Endothelial cell of umbilical vein (primary cell): ENCODE measurements at regions not wholly inside any gene's neighbourhood (a gene's known extent, or its start where the extent isn't known, plus 50 kb on each side); places are given as distances from the start of the nearest gene placed in this dataset.

Experiments
- BruUV-seq: library from RNA; stranded (reverse); fragments of 400-500 nt; replicated peaks from 2 replicates; lab custom pipeline; 2021; lab: Mats Ljungman, UMichigan
- CTCF ChIA-PET: fragments of 300-600, 350-600 bp; sonication (Branson Sonifier 250); formaldehyde crosslinking; loops from one replicate; lab custom pipeline; 2021; ENCODE audit warnings: antibody characterized with exemption, inconsistent platforms; lab: Charles Lee
- POLR2A ChIA-PET: fragments of 300-600, 350-600 bp; sonication (Branson Sonifier 250); formaldehyde crosslinking; loops from one replicate; lab custom pipeline; 2021; ENCODE audit warnings: antibody characterized with exemption, inconsistent platforms; lab: Charles Lee
- DNase-seq: peaks from one replicate; pipeline ENCODE4 v3.0.0-alpha.2; 2011; ENCODE audit warnings: low read depth, low spot score
- FAIRE-seq: peaks from 2 replicates; lab custom pipeline; 2011; peaks lifted over from hg19 to GRCh38; lab: Jason Lieb, UNC
- H2AFZ ChIP-seq: 2 replicates; pipeline ENCODE4 v1.6.0; 2012; ENCODE audit warnings: low read depth, low read length, control low read depth, inconsistent platforms
- H3K27ac ChIP-seq: 2 replicates; pipeline ENCODE4 v1.5.1; 2011; ENCODE audit warnings: low read depth, mild to moderate bottlenecking, control low read depth, low read length, moderate library complexity; ENCODE audit not compliant: insufficient read depth
- H3K27me3 ChIP-seq, 2 experiments: 2 replicates each; pipeline versions ENCODE4 v1.6.0 to v1.6.1; 2011; ENCODE audit warnings: low read length in 2 of 2, mixed read lengths in 1 of 2; ENCODE audit not compliant: control insufficient read depth in 2 of 2, insufficient read depth in 2 of 2
- H3K36me3 ChIP-seq, 2 experiments: 2 replicates in 1 of 2; 3 replicates in 1 of 2; pipeline ENCODE4 v1.5.1; 2011; ENCODE audit warnings: low read length in 2 of 2, mild to moderate bottlenecking in 1 of 2, moderate library complexity in 1 of 2; ENCODE audit not compliant: control insufficient read depth in 2 of 2, insufficient read depth in 2 of 2; ENCODE audit errors: extremely low read depth in 1 of 2
- H3K4me1 ChIP-seq: 3 replicates; pipeline ENCODE4 v1.5.1; 2011; ENCODE audit warnings: mild to moderate bottlenecking, low read length; ENCODE audit not compliant: control insufficient read depth, insufficient read depth; ENCODE audit errors: extremely low read depth
- H3K4me2 ChIP-seq: 2 replicates; pipeline ENCODE4 v1.6.1; 2011; ENCODE audit warnings: low read length, control low read depth, mixed read lengths; ENCODE audit not compliant: insufficient read depth
- H3K4me3 ChIP-seq, 3 experiments: fragments of 200-600 bp in 1 of 3; sonication (generic), shearing (Covaris generic) in 1 of 3; replicated peaks in 1 of 3; 2 replicates each; pipeline ENCODE4 v1.5.1; 2011 to 2016; ENCODE audit warnings: control low read depth in 3 of 3, low read length in 3 of 3, mild to moderate bottlenecking in 2 of 3, inconsistent platforms in 1 of 3, low read depth in 1 of 3, moderate library complexity in 1 of 3; ENCODE audit not compliant: insufficient read depth in 1 of 3
- H3K79me2 ChIP-seq: 2 replicates; pipeline ENCODE4 v1.6.0; 2012; ENCODE audit warnings: low read length, inconsistent platforms; ENCODE audit not compliant: control insufficient read depth, insufficient read depth
- H3K9ac ChIP-seq: replicated peaks from 2 replicates; pipeline ENCODE3; 2011; ENCODE audit warnings: low read length, control low read depth; ENCODE audit not compliant: insufficient read depth; ENCODE audit errors: extremely low read depth
- H3K9me1 ChIP-seq: replicated peaks from 3 replicates; pipeline ENCODE4 v1.6.0; 2011; ENCODE audit warnings: mild to moderate bottlenecking, low read length; ENCODE audit not compliant: control insufficient read depth, insufficient read depth; ENCODE audit errors: extremely low read depth
- H3K9me3 ChIP-seq: replicated peaks from 2 replicates; pipeline ENCODE4 v1.5.1; 2012; ENCODE audit warnings: low read length, inconsistent platforms; ENCODE audit not compliant: control insufficient read depth, insufficient read depth
- H4K20me1 ChIP-seq: replicated peaks from 2 replicates; pipeline ENCODE3; 2011; ENCODE audit warnings: mild to moderate bottlenecking, low read length; ENCODE audit not compliant: control insufficient read depth, insufficient read depth; ENCODE audit errors: extremely low read depth
- CTCF ChIP-seq, 2 donors: IDR thresholded peaks; 1 replicate in 1 of 2; 2 replicates in 1 of 2; pipeline ENCODE4 v1.5.1; 2011; ENCODE audit warnings: low read length in 2 of 2, mild to moderate bottlenecking in 2 of 2, moderate library complexity in 2 of 2, control low read depth in 1 of 2, inconsistent platforms in 1 of 2, low read depth in 1 of 2; ENCODE audit not compliant: insufficient read depth in 1 of 2; ENCODE audit errors: extremely low read depth in 1 of 2
- EZH2 ChIP-seq: IDR thresholded peaks from 2 replicates; pipeline ENCODE4 v1.6.1; 2012; ENCODE audit warnings: borderline replicate concordance, low read depth, mild to moderate bottlenecking, moderate library complexity, low read length, inconsistent platforms; ENCODE audit not compliant: severe bottlenecking
- FOS ChIP-seq: IDR thresholded peaks from 2 replicates; pipeline ENCODE4 v1.6.1; 2011; ENCODE audit warnings: mild to moderate bottlenecking, low read length, moderate library complexity, borderline replicate concordance; ENCODE audit not compliant: insufficient read depth
- GATA2 ChIP-seq: IDR thresholded peaks from 2 replicates; pipeline ENCODE4 v1.7.0; 2011; ENCODE audit warnings: low read depth, mild to moderate bottlenecking, moderate library complexity, mixed read lengths, low read length; ENCODE audit not compliant: insufficient read length, insufficient read depth
- JUN ChIP-seq: IDR thresholded peaks from 2 replicates; pipeline ENCODE4 v1.6.1; 2011; ENCODE audit warnings: borderline replicate concordance, low read depth; ENCODE audit not compliant: insufficient read length, insufficient read depth
- MAX ChIP-seq: IDR thresholded peaks from 2 replicates; pipeline ENCODE4 v1.6.1; 2011; ENCODE audit not compliant: insufficient read depth, insufficient read length
- MYC ChIP-seq: IDR thresholded peaks from one replicate; pipeline ENCODE4 v1.6.1; 2011; ENCODE audit warnings: mild to moderate bottlenecking, low read depth, low read length
- POLR2A ChIP-seq: IDR thresholded peaks from 2 replicates; pipeline ENCODE4 v1.6.1; 2012; ENCODE audit warnings: low read depth, mild to moderate bottlenecking, control low read depth, low read length
- POLR2AphosphoS5 ChIP-seq: IDR thresholded peaks from 2 replicates; pipeline ENCODE4 v1.6.1; 2012; ENCODE audit warnings: low read depth, mild to moderate bottlenecking, control low read depth, low read length, moderate library complexity; ENCODE audit not compliant: insufficient read depth
- dilution Hi-C: fragments of 300-500 bp; cut with MboI; formaldehyde crosslinking; loops from one replicate; pipeline ENCODE4 v1.15.0; 2019; ENCODE audit warnings: low sequenced_read_pairs; ENCODE audit not compliant: extremely low pct_ligation_motif_present
- intact Hi-C: fragments of 100-400 bp; cut with micrococcal nuclease; formaldehyde crosslinking; loops from one replicate; pipeline ENCODE4 v1.10.0; 2022

- ChIA-PET POLR2A (no interaction called here), CTCF (no interaction called here)
- no TSS peak for BruUV-seq
- dilution Hi-C loops (no loop called here), intact Hi-C loops (no loop called here)
- Histone ChIP-seq H3K4me3 (no peak overlapping the region), H3K27ac (no peak overlapping the region), H3K4me2 (no peak overlapping the region), H3K9me1 (no peaks in the 10 kb centered on the region), H2AFZ (no peak overlapping the region), H4K20me1 (no peaks in the 10 kb centered on the region), H3K9ac (no peak overlapping the region), H3K4me1 (no peaks in the 10 kb centered on the region), H3K9me3 (no peaks in the 10 kb centered on the region), H3K79me2 (no peaks in the 10 kb centered on the region), H3K36me3 (no peaks in the 10 kb centered on the region), H3K27me3 (no peaks in the 10 kb centered on the region)
- TF ChIP-seq FOS (no peak), POLR2A (no peak), MYC (no peak), GATA2 (no peak), POLR2AphosphoS5 (no peak), CTCF (IDR thresholded peaks at IDR 0.05; ENCODE audit: extremely low read depth in 1 of 2, insufficient read depth in 1 of 2, low read depth in 1 of 2, low read length in 2 of 2) (no peak), MAX (no peak), JUN (no peak), EZH2 (no peak)
- DNase-seq = no peak
- no peak for FAIRE-seq
Measured at GRCh38 chr1:24993871-24994580, 64.0 kb upstream of the RUNX3 start.
